ENCODE measurements at regions not wholly inside any gene's neighbourhood (a gene's known extent, or its start where the extent isn't known, plus 50 kb on each side); places are given as distances from the start of the nearest gene placed in this dataset.
A peak's percentile ranks its signal among the peaks of the same experiment; 100 is the strongest.
"Not testable (repeated sequence)": the region's sequence is repeated elsewhere in the genome, so short reads cannot be mapped to it uniquely, and the experiment has no call there.

GRCh38 chr4:45502471-45502870 lies 621.4 kb downstream of the GABRG1 start:
- no peak for DNase-seq (ENCODE audit: low read depth in 3 of 3, low spot score in 2 of 3)

- DNase-seq (ENCODE audit: low read depth in 3 of 3, low spot score in 2 of 3) = no peak
Measured at GRCh38 chr4:45484740-45485139, 639.1 kb downstream of the GABRG1 start.

- DNase-seq (ENCODE audit: low read depth in 3 of 3, low spot score in 2 of 3) = no peak
Measured at GRCh38 chr4:45482346-45482745, 641.5 kb downstream of the GABRG1 start.

GRCh38 chr4:45477311-45477733 lies 646.5 kb downstream of the GABRG1 start:
- DNase-seq (ENCODE audit: low read depth in 3 of 3, low spot score in 2 of 3) = no peak

- DNase-seq (ENCODE audit: low read depth in 3 of 3, low spot score in 2 of 3) = no peak
Measured at GRCh38 chr4:45475548-45475947, 648.3 kb downstream of the GABRG1 start.

- no peak for DNase-seq (ENCODE audit: low read depth in 3 of 3, low spot score in 2 of 3)
Measured at GRCh38 chr4:45472490-45472889, 651.4 kb downstream of the GABRG1 start.

- no peak for DNase-seq (ENCODE audit: low read depth in 3 of 3, low spot score in 2 of 3)
Measured at GRCh38 chr4:45471335-45471734, 652.5 kb downstream of the GABRG1 start.

- DNase-seq (ENCODE audit: low read depth in 3 of 3, low spot score in 2 of 3) = no peak
Measured at GRCh38 chr4:45467157-45467556, 656.7 kb downstream of the GABRG1 start.

GRCh38 chr4:45460157-45460556 lies 663.7 kb downstream of the GABRG1 start:
- DNase-seq (ENCODE audit: low read depth in 3 of 3, low spot score in 2 of 3) = not testable (repeated sequence)

- DNase-seq (ENCODE audit: low read depth in 3 of 3, low spot score in 2 of 3) = no peak
Measured at GRCh38 chr4:45455217-45455616, 668.6 kb downstream of the GABRG1 start.

- peak in 1 of 3 donors; percentile 2 for DNase-seq (ENCODE audit: low read depth in 3 of 3, low spot score in 2 of 3)
Measured at GRCh38 chr4:45453258-45453853, 670.5 kb downstream of the GABRG1 start.

GRCh38 chr4:45442466-45442865 lies 681.4 kb downstream of the GABRG1 start:
- DNase-seq (ENCODE audit: low read depth in 3 of 3, low spot score in 2 of 3) = peak in 1 of 3 donors; percentile 1

GRCh38 chr4:45438047-45438446 lies 685.8 kb downstream of the GABRG1 start:
- no peak for DNase-seq (ENCODE audit: low read depth in 3 of 3, low spot score in 2 of 3)

- no peak for DNase-seq (ENCODE audit: low read depth in 3 of 3, low spot score in 2 of 3)
Measured at GRCh38 chr4:45437381-45437780, 686.5 kb downstream of the GABRG1 start.

- no peak for DNase-seq (ENCODE audit: low read depth in 3 of 3, low spot score in 2 of 3)
Measured at GRCh38 chr4:45425135-45425534, 698.7 kb downstream of the GABRG1 start.

GRCh38 chr4:45423896-45424295 lies 697.5 kb upstream of the GNPDA2 start:
- no peak for DNase-seq (ENCODE audit: low read depth in 3 of 3, low spot score in 2 of 3)

- DNase-seq (ENCODE audit: low read depth in 3 of 3, low spot score in 2 of 3) = not testable (repeated sequence)
Measured at GRCh38 chr4:45420091-45420674, 693.8 kb upstream of the GNPDA2 start.

- no peak for DNase-seq (ENCODE audit: low read depth in 3 of 3, low spot score in 2 of 3)
Measured at GRCh38 chr4:45410701-45411210, 684.4 kb upstream of the GNPDA2 start.

- no peak for DNase-seq (ENCODE audit: low read depth in 3 of 3, low spot score in 2 of 3)
Measured at GRCh38 chr4:45409536-45409935, 683.2 kb upstream of the GNPDA2 start.

- no peak for DNase-seq (ENCODE audit: low read depth in 3 of 3, low spot score in 2 of 3)
Measured at GRCh38 chr4:45408996-45409395, 682.6 kb upstream of the GNPDA2 start.

GRCh38 chr4:45399116-45399515 lies 672.8 kb upstream of the GNPDA2 start:
- no peak for DNase-seq (ENCODE audit: low read depth in 3 of 3, low spot score in 2 of 3)

GRCh38 chr4:45385306-45385705 lies 659.0 kb upstream of the GNPDA2 start:
- DNase-seq (ENCODE audit: low read depth in 3 of 3, low spot score in 2 of 3) = no peak

GRCh38 chr4:45370408-45370807 lies 644.1 kb upstream of the GNPDA2 start:
- no peak for DNase-seq (ENCODE audit: low read depth in 3 of 3, low spot score in 2 of 3)
